ACC112 (cell line): ENCODE measurements at regions not wholly inside any gene's neighbourhood (a gene's known extent, or its start where the extent isn't known, plus 50 kb on each side); places are given as distances from the start of the nearest gene placed in this dataset.

Experiments used
- H2AFZ ChIP-seq: fragments of 200-600 bp; sonication (generic); one replicate; pipeline ENCODE4 v1.6.0; 2017; ENCODE audit warnings: antibody characterized with exemption, low read length; ENCODE audit not compliant: unreplicated experiment
- H3K27ac ChIP-seq: fragments of 200-600 bp; sonication (generic); 2 replicates; pipeline ENCODE4 v1.5.1; 2014; ENCODE audit warnings: low read depth, mild to moderate bottlenecking, antibody characterized with exemption, low read length, moderate library complexity
- H3K27me3 ChIP-seq: fragments of 200-600 bp; sonication (generic); 2 replicates; pipeline ENCODE4 v1.6.1; 2014; ENCODE audit warnings: mild to moderate bottlenecking, antibody characterized with exemption, low read length, moderate library complexity, mixed read lengths; ENCODE audit not compliant: insufficient read depth
- H3K36me3 ChIP-seq: fragments of 200-600 bp; sonication (generic); 2 replicates; pipeline ENCODE4 v1.6.1; 2016; ENCODE audit warnings: mild to moderate bottlenecking, antibody characterized with exemption, low read length, moderate library complexity, mixed read lengths; ENCODE audit not compliant: insufficient read depth
- H3K4me1 ChIP-seq: fragments of 200-600 bp; sonication (generic); one replicate; pipeline ENCODE4 v1.6.1; 2016; ENCODE audit warnings: low read length, mixed read lengths; ENCODE audit not compliant: insufficient read depth, unreplicated experiment, control insufficient read depth
- H3K4me3 ChIP-seq: fragments of 200-600 bp; sonication (generic); 2 replicates; pipeline ENCODE4 v1.5.1; 2014; ENCODE audit warnings: mild to moderate bottlenecking, low read depth, low read length
- H3K79me2 ChIP-seq: fragments of 200-600 bp; sonication (generic); one replicate; pipeline ENCODE4 v1.6.0; 2016; ENCODE audit warnings: low read length; ENCODE audit not compliant: control insufficient read depth, unreplicated experiment, insufficient read depth

DNA sequence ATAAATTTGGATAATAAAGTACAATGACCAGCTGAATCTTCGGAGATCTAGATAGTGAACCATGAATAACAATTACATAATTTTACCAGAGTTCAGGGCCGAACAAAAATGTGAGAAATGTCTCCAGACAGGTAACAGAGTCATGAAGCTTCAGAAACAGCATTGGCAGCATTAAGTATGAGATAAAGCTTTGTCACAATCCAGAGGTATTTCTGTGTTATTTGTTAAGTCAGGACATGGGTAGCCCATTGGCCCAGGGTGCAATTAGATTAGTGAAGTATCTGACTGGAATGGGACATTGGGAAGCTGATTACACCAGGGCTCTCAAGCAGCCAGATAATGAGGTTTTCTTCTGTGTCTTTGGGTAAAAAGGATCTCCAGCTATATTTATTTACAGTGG is 184.2 kb upstream of the PPP1R3A start:
- Histone ChIP-seq H3K36me3 (no peaks in the 10 kb centered on the region), H3K27ac (no peak overlapping the region), H3K4me1 (peaks cover 10% of the 10 kb centered on the region), H3K4me3 (no peak overlapping the region), H3K27me3 (no peaks in the 10 kb centered on the region), H2AFZ (no peak overlapping the region), H3K79me2 (no peaks in the 10 kb centered on the region)

DNA sequence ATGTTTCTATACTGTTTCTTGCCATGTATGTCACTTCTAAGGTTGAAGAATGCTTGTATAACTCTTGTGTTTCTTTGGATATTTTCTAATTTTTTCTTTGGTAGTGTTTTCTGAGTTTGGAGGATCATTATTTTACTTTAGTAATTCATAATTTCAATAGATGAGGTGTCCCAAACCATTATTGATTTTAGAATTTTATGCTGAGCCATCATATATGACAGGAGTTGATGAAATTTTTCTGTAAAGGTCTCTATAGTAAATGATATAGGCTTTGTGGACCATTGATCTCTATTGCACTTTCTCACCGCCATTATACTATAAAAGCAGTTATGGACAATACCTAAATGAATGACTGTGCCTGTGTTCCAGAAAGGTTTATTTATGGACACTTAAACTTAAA is 183.3 kb upstream of the PPP1R3A start:
- Histone ChIP-seq H3K36me3 (no peaks in the 10 kb centered on the region), H3K27ac (no peak overlapping the region), H2AFZ (no peak overlapping the region), H3K4me3 (no peak overlapping the region), H3K79me2 (no peaks in the 10 kb centered on the region), H3K27me3 (no peaks in the 10 kb centered on the region), H3K4me1 (peaks cover 3% of the 10 kb centered on the region)

DNA sequence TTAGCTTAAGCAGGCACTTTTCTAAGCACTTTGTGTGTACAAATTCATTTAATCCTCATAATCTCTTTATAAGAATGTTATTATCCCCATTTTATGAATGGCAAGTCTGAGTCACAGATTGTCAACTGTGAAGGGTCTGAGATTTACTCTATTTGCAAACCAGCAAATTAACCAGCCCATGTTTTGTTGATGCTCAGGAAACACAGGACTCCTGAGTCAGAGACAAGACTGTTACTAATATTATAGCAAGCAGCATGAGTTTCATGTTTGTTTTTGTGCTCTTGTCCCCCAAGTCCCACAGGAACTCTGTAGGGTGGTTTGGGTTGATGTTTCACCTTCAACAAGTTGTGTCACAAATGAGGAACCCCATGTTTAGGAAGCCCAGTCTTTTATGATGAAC is 182.0 kb upstream of the PPP1R3A start:
- peaks cover 3% of the 10 kb centered on the region for H3K4me1 ChIP-seq
- H3K79me2 ChIP-seq: no peaks in the 10 kb centered on the region
- no peak overlapping the region for H2AFZ ChIP-seq
- no peak overlapping the region for H3K27ac ChIP-seq
- no peaks in the 10 kb centered on the region for H3K27me3 ChIP-seq
- H3K4me3 ChIP-seq: no peak overlapping the region
- no peaks in the 10 kb centered on the region for H3K36me3 ChIP-seq

DNA sequence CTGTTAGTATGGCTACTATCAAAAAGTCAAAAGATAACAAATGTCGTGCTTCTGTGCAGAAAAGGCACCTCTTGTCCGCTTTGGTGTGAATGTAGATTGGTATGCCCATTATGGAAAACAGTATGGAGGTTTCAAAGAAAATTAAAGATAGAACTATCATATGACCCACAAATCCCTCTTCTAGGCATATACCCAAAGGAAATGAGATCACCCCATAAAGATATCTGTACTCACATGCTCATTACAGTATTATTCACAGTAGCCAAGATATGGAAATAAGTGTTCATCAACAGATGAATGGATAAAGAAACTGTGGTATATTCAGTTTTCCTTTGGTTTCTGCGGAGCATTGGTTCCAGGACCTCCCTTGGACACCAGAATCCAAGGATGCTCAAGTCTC is 180.5 kb upstream of the PPP1R3A start:
- Histone ChIP-seq H3K79me2 (no peaks in the 10 kb centered on the region), H3K27me3 (no peaks in the 10 kb centered on the region), H3K4me1 (peaks cover 3% of the 10 kb centered on the region), H3K4me3 (no peak overlapping the region), H2AFZ (no peak overlapping the region), H3K27ac (no peak overlapping the region), H3K36me3 (no peaks in the 10 kb centered on the region)

DNA sequence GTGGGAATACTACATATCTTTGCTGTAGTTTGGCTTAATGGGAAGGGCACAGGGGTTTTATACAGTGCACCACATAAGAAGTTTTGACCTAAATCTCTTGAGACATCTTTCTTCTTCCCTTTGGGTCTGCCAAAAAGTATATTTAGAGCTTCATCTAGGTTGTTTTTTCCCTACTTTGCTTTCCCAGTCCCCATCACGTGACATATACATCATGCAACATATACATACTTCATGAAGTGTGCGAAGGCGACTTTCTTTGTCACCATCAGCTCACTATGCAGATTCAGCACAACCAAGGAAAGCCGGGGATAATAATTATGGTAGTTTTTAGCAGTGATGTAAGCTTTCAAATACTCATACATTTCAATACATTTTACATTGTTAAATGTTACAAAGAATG is 177.1 kb upstream of the PPP1R3A start:
- H3K4me1 ChIP-seq: no peaks in the 10 kb centered on the region
- H3K27ac ChIP-seq: no peak overlapping the region
- H3K36me3 ChIP-seq: no peaks in the 10 kb centered on the region
- no peaks in the 10 kb centered on the region for H3K27me3 ChIP-seq
- no peaks in the 10 kb centered on the region for H3K79me2 ChIP-seq
- H3K4me3 ChIP-seq: no peak overlapping the region
- no peak overlapping the region for H2AFZ ChIP-seq

DNA sequence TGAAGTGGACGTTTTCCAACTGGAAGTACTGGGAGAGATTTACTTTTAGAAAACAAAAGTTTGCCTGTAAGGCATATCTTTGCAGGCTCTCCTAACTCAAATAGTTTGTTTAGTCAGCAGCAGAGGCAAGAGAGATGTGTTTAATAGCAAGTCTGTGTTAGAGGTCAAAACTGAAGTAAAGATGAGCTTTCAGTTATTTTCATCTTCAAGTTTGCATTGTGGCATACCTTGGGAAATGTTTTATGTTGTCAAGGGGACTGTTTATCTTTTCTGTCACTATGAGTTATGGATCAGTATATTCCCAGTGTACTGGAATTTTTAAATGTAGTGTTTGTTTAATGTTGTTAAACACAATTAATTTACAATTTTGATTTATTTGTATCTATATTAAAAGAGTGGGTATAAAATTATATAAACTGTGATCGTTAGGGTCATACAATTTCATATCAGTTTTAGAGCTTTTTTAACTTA is 169.7 kb upstream of the PPP1R3A start:
- Histone ChIP-seq H3K79me2 (no peaks in the 10 kb centered on the region), H3K4me3 (no peak overlapping the region; the same call in 1 of the 2 replicates), H3K27me3 (peaks cover 20% of the 10 kb centered on the region), H3K4me1 (no peaks in the 10 kb centered on the region), H2AFZ (no peak overlapping the region), H3K27ac (no peak overlapping the region), H3K36me3 (no peaks in the 10 kb centered on the region)

DNA sequence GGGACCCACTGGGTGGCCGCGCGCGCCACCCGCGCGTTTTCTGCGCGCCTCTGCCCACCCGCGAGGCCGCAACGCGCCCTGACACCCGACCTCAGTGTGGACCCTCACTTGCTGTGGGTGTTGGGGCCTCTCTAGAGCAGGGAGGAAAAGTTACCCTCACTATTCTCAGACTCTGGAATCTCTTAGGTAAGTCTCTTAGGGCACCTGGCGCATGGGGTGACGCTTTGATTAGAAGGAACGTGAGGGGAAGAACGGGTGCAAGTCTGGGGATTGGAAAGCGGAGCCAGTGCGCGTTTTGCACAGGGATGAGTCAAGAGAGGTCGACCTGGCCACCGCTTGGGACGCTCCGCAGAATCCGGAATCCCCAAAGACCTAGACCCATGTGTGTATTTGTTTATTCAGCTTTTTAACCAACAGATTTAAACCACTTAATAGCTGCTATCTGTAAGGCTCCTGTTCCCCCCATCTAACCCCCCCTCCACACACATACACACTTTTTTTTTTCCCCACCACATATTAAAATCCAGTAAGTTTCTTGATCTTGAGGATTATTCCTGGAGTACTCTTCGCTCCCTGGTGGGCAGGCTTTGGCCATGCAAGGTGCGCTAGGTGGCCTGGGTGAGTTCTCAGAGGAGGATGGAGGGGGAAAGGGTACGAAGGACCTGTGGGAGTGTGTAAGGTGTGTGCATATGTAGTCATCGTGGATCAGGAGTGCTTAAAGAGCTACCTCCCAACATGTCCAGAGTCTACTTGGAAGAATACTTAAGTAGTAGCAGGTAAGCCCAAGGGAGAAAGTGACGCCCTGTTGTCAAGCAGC is 169.1 kb upstream of the PPP1R3A start:
- peak overlapping the region; percentile 91 for H3K4me3 ChIP-seq
- no peaks in the 10 kb centered on the region for H3K4me1 ChIP-seq
- H2AFZ ChIP-seq: no peak overlapping the region
- H3K27ac ChIP-seq: no peak overlapping the region
- H3K36me3 ChIP-seq: no peaks in the 10 kb centered on the region
- peaks cover 27% of the 10 kb centered on the region for H3K27me3 ChIP-seq
- H3K79me2 ChIP-seq: no peaks in the 10 kb centered on the region

DNA sequence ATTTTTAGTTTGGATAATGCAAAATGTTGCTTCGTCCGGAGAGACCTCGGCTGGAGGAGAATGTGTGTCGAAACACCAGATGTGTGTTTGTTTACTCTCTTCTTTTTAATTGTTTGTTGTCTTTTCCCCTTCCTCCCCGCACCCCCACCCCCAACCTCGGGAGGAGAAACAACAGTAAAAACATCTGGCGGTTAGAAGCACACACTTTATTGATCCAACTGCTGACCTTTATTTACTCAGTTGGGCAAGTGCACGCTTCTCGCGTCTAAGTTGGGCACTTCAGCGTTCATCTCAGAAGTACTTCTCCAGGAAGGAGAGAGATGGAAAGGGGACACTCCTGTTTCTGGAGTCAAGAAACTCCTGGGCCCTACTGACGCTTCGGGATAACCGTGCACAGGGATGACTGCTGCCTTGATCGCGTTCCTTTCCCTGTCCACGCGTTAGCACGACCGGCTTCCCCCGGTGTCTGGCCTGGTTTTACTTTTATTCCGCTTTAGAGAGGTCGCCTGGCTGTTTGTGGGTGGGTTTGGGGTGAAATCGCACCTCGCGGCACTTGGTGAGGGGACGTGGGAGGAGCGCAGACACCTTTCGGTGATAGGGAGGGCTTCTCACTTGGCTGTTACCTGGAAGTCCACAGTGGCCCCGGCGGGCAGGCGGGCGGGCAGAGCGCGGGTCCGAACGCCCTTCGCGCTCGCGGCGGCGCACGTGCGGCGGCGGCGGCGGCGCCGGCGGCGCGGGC is 168.3 kb upstream of the PPP1R3A start:
- H3K79me2 ChIP-seq: no peaks in the 10 kb centered on the region
- peaks cover 27% of the 10 kb centered on the region for H3K27me3 ChIP-seq
- H3K4me1 ChIP-seq: no peaks in the 10 kb centered on the region
- H2AFZ ChIP-seq: peak overlapping the region; percentile 89
- H3K4me3 ChIP-seq: peak overlapping the region; percentile 91
- H3K27ac ChIP-seq: no peak overlapping the region
- no peaks in the 10 kb centered on the region for H3K36me3 ChIP-seq

DNA sequence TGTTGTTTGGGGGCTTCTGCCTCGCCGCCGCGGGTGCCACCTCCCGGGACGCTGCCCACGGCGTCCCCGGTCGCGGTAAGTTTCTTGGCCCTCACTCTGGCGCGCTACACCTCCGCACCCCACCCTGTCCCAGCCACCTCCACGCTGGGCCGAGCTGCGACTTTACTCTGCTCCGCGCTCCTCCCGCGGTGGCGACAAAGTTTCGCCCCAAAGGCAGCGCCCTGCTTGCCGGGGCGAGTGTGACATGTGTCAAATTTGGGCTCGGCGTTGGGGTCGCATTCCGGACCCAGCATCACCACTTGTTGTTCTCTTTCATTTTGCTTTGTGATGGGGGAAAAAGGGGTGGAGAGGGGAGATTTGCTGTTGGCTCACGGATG is 167.7 kb upstream of the PPP1R3A start:
- H3K79me2 ChIP-seq: no peaks in the 10 kb centered on the region
- no peaks in the 10 kb centered on the region for H3K36me3 ChIP-seq
- H3K27me3 ChIP-seq: peaks cover 27% of the 10 kb centered on the region
- H3K4me1 ChIP-seq: no peaks in the 10 kb centered on the region
- no peak overlapping the region for H3K27ac ChIP-seq
- peak overlapping the region; percentile 91 for H3K4me3 ChIP-seq
- peak overlapping the region; percentile 89 for H2AFZ ChIP-seq

DNA sequence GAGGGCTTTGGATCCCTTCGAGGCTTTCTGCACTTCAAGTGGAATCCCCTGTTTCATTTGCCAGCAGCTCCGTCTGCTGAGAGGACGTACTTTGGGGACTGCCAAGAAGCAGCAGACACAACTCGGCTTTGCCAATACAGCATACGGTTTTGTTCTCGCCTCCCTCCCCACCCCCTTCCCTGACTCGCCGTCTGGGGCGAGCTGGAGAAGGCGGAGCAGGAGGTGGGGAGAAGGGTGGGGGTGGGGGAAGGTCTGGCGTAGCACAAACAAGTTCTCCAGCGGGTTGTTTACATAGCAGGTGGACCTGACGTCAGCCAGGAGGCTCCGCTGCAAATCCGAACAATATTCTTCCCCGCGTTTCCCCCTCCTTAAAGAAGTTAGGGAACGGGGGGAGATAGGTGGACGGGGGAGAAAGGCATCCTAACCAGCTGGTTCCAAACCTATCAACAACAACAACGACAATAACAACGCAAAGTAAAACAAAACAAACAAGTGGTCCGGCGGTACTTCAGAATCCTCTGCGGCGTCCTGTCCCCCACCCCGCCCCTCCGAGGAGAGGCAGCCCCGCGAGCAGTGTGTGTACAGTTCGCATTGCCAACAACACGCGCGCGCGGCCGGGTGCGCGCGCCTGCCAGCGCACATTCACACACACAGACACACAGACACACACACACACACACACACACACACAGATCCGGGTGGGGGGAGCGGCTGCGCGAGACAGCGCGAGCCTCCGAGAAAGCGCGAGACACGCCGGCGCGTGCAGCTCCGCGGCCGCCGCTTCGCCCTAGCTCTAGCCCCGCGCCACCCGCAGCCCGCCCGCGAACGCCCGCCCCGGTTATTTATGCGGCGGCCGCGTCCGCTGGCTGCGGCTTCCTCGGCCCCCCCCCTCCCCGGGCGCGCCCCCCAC is 167.0 kb upstream of the PPP1R3A start:
- no peaks in the 10 kb centered on the region for H3K79me2 ChIP-seq
- H3K27me3 ChIP-seq: peaks cover 27% of the 10 kb centered on the region
- no peaks in the 10 kb centered on the region for H3K36me3 ChIP-seq
- H3K27ac ChIP-seq: peak overlapping the region; percentile 54
- H3K4me1 ChIP-seq: no peaks in the 10 kb centered on the region
- H2AFZ ChIP-seq: peak overlapping the region; percentile 89
- peak overlapping the region; percentile 91 for H3K4me3 ChIP-seq
